DMS79 (cell line): ENCODE measurements at regions not wholly inside any gene's neighbourhood (a gene's known extent, or its start where the extent isn't known, plus 50 kb on each side); places are given as distances from the start of the nearest gene placed in this dataset.
"Not testable (repeated sequence)": the region's sequence is repeated elsewhere in the genome, so short reads cannot be mapped to it uniquely, and the experiment has no call there.

Experiments used
- DNase-seq: peaks from one replicate; lab custom pipeline; 2025; lab: John Stamatoyannopoulos, UW

DNA sequence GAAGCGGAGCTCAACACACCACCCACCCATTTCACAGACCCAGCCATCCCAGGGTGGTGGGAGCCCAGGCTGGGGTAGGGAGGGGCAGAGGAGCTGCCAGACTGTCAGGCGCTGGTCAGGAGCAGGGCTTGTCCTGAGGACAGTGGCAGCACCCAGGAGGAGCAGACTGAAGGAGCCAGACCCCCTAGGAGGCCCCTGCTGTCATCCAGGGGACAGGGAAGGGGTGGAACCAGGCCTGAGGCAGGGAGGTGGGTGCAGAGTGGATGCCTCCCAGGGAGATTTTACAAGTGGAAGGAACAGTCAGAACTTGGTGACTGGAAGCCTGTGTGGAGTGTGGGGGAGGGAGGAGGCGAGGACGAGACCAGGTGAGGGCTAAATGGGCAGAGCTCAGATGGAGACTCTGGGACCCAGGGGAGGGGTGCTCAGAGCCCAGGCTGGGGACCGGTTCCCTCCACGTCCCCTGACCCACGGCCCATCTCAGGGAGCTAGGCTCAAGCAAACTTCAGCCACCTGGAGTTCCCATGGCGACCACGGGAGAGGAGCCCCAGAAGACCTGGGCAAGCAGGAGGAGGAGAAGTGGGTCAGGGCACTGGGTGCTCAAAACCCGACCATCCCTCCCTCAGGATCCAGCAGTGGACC is 215.4 kb downstream of the TBC1D2B start:
- DNase-seq: not testable (repeated sequence)

DNA sequence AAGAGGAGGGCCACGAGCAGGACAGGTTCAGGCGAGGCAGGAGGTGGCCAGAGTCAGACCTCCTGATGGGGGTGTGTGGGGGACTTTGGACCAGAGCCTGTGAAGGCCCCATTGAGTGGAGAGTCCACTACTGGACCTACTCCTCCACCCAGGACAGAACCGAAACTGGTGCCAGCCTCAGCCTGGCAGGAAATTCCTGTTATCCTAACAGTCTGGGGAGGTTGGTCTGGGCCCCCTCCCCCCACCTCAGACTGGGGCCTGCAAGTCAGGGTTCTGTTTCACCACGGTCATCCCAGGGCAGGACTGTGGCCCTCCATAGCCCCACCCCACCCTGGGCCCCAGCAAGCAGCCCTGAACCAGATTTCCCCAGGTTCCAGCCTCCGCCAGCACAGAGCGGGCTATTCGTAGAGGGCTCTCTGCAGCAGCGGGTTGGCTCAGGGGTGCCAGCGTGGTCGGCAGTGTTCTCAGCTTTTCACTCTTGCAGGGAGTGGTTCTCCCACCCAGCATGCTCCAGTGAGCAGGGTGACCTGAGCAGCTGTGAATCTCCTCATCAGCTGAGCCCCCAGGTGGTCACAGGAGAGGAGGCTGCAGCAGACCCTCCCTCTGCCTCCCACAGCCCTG is 217.3 kb downstream of the TBC1D2B start:
- DNase-seq: no peak

DNA sequence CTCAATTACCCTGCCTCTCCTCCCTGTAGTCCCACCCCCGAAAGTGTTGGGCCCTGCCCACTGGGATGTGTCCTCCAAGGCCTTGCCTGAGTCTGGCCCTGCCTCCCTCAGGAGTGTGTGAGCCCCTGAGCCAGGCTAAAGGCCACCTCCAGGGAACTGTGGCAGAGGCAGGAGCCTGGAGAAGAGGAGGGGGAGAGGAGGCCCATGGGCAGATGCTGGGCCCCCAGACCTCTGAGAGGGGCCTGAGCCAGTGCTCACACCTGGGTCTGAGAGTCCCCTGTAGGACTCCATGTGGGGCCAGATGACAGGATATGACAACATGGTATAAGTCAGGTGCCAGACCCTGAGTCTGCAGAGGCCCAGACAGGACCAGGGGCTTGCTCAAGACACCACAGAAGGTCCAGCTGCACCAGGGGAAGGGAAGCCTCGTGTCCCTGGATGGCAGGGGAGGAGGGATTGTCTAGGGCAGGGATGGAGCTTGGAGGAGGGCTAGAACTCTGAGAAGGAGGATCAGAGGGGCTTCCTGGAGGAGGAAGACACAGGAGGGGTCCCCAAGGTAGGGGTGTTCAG is 217.9 kb downstream of the TBC1D2B start:
- DNase-seq: no peak

DNA sequence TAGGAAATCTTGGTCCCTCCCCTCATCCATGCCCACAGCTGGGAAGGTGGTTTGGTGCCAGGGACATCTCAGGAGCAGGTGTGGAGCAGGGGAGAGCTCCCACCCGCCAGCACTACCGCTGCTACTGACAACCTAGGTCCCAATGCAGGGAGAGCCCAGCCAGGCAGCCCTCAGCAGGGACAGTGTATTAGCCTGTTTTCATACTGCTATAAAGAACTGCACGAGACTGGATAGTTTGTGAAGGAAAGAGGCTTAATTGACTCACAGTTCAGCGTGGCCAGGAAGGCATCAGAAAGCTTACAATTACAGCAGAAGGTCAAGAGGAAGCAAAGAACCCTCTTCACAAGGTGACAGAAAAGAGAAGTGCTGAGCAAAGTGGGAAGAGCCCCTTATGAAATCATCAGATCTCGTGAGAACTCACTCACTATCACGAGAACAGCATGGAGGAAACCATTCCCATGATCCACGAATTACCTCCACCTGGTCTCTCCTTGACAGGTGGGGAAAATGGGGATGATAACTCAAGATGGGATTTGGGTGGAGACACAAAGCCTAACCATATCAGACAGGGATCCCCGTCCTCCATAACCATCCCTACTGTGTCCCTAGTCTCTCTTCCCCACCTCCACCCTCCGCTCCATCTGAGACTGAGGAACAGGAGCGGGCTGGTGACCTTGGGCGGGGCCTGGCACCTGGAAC is 218.6 kb downstream of the TBC1D2B start:
- DNase-seq: peak; percentile 12

GRCh38 chr15:77857419-77857818 is 220.1 kb downstream of the TBC1D2B start:
- DNase-seq: no peak

- DNase-seq: no peak
Measured at GRCh38 chr15:77856705-77857346, 220.7 kb downstream of the TBC1D2B start.

DNA sequence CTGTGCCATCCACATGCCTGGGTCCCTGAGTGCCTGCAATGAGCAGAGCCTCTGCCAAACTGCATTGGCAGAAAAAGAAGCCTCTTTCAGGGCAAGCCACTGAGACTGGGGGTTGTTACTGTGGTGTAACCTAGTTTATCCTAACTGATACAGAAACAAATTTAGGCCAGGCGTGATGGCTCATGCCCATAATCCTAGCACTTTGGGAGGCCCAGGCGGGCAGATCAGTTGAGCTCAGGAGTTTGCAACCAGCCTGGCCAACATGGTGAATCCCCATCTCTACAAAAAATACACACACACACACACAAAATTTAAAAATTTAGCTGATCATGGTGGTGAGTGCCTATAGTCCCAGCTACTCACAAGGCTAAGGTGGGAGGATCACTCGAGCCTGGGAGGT is 221.6 kb downstream of the TBC1D2B start:
- no peak for DNase-seq

DNA sequence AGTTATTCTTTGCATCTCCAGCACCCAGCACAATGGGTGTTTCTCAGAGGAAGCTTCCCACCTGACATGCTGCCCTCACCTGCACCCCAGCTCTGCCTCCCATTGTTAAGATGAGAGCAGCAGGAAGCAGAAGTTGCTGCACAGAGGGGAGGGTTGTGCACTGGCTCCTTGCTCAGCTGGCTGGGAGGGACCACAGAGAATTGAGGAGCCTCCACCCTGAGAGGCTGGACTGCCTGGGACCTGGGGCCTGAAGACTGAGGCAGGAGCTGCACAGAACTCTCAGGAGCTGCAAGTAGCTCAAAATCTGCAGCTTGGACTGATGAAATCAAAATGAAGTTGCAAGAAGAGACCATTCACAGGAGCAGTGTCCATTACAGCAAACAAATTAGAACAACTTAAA is 222.3 kb upstream of the LINGO1 start:
- DNase-seq: no peak

- no peak for DNase-seq
Measured at GRCh38 chr15:77853910-77854309, 221.2 kb upstream of the LINGO1 start.

GRCh38 chr15:77853008-77853328 is 220.3 kb upstream of the LINGO1 start:
- DNase-seq: no peak

DNA sequence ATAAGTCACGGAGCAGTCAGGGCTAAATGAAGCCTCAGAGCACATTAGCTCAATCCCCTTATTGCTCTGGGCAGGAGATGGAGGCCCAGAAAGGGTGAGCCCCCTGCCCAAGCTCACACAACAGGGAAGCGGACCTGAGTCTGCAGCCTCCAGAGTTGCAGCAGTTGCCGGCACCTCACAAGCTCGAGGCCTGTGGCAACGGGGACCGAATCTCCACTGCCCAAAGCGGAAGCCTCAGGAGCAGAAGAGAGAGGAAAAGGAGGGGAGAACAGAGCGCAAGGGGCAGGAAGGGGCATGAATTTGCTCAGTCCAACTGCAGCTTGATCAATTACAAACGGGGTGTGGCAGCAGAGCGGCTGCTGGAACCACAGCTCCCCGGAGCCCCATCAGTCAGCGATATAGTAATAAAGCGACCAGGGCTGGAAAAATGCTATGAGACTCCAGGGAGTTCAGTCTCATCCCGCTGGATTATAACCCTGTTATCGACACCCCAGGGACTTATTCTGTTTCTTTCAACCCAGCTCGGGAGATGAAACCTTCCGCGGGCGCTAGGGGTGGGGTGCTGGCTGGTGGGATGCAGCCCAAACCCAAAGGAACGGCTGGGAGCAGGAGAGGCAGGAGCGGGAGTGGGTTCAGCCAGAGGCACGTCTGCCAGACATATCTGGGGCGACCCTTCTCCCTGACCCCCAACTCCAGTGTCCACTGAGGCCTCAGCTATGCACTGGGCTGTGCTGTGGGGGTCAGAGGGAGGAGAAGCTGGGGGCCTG is 219.7 kb upstream of the LINGO1 start:
- DNase-seq: no peak

- peak; percentile 80 for DNase-seq
Measured at GRCh38 chr15:77851691-77852090, 219.0 kb upstream of the LINGO1 start.

DNA sequence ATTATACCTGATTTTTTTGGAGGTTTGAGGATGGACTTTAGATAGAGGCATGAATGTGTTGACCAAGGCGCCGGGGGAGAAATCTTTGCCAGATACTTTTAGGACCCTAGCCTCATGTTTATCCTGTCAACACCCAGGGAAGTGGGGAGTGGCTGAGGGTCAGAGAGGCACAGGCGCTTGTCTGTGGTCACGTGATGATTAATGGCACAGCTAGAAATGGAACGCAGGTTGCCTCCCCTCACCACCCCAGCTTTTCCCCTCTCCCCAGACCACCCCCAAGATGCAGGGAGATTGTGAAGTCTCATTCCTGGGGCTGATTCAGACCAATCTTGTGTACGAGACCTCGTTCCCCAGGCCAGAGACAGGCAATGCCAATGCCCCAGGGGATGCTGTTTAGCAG is 218.4 kb upstream of the LINGO1 start:
- DNase-seq: no peak

DNA sequence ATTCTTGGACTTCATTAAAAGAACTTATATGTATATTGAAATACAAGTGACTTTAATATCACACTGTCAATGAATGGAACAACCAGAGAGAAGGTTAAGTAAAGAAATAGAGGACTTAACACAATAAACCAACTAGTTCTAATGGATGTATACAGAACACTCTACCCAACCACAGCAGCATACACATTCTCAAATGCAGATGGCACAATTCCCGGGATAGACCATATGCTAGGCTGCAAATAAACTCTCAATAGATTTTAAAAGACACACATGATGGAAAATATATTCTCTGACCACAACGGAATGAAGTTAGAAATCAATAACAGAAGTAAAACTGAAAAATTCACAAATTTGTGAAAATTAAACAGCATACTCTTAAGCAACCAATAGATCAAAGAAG is 214.3 kb upstream of the LINGO1 start:
- no peak for DNase-seq

- DNase-seq: no peak
Measured at GRCh38 chr15:77846360-77846759, 213.6 kb upstream of the LINGO1 start.

DNA sequence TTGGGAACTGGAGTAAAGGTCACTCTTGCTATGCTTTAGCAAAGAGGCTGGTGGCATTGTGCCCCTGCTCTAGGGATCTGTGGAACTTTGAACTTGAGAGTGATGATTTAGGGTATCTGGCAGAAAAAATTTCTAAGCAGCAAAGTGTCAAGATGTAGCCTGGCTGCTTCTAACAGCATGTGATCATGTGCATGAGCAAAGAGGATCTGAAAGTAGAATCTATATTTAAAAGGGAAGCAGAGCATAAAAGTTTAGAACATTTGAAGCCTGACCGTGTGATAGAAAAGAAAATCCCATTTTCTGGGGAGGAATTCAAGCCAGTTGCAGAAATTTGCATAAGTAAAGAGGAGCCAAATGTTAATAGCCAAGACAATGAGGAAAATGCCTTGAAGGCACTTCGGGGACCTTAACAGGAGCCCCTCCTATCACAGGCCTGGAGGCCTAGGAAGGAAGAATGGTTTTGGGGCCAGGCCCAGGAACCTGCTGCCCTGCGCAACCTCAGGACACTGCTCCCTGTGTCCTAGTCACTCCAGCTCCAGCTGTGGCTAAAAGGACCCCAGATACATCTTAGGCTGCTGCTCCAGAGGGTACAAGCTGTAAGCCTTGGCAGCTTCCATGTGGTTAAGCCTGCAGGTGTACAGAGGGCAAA is 212.2 kb upstream of the LINGO1 start:
- no peak for DNase-seq

- no peak for DNase-seq
Measured at GRCh38 chr15:77843546-77843945, 210.8 kb upstream of the LINGO1 start.

GRCh38 chr15:77840991-77841775 is 208.5 kb upstream of the LINGO1 start:
- DNase-seq: no peak

GRCh38 chr15:77839970-77840905 is 207.5 kb upstream of the LINGO1 start:
- no peak for DNase-seq

GRCh38 chr15:77839456-77839855 is 206.7 kb upstream of the LINGO1 start:
- no peak for DNase-seq
